SHP77 treated with DMSO at 0.1 percent for 48 hours (cell line): ENCODE measurements at regions not wholly inside any gene's neighbourhood (a gene's known extent, or its start where the extent isn't known, plus 50 kb on each side); places are given as distances from the start of the nearest gene placed in this dataset.
"Not testable (repeated sequence)": the region's sequence is repeated elsewhere in the genome, so short reads cannot be mapped to it uniquely, and the experiment has no call there.

Experiments used
- DNase-seq: peaks from one replicate; lab custom pipeline; 2025; lab: John Stamatoyannopoulos, UW

DNA sequence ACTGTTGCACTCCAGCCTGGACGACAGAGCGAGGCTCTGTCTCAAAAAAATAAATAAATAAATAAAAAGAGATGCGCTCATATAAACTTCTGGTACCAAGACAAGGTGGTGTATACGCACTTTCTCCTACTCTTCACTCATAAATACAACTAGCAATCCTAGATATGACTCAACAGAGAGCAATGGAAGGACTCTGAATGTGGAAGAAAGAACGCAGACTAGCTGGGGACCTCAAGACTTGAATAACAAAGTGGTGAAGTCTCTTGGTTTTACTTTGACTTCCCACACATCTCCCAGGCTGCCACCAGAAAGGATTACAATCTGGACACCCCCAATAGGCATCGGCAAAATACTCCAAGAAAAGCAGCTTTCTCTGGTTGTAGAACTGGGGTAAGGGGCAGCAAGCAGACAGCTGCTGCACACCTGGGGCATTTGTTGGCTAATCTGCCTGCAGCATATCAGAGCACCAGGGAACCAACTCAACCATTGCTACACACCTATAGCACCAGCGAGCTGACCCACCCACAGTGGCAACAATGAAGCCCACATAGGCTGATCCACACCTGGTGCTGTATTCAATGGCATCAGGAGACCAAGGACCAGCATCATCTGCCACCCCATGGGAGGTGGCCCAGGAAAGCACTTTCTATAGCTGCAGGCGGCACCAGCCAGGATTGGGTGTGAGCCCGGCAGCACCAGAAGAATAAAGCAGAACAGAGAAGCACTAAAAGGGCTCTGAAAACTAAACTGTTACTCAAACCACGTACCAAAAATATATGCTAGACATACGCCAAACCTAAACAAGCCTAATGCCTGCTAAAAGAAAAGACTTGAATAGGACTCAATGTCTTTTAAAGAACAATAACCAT is 1231.7 kb upstream of the TMEM132C start:
- no peak for DNase-seq

DNA sequence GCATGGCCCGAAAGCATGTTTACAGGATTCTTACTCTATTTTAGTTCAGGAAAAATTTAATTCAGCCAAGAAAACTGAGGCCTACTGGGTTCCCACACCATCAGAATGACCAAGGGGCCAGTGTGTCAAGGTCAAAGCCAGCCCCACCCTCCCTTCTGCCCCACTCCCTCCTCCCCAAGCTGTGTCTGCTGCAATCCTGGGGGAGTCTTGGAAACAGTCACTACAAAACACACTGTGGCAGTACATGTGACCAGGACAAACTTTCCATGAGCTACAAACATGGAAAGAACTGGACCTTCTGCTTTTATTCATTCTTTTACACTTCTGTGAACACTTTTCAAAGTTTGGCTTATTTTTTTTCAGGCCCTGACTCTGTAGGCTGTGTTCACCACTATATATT is 1228.8 kb upstream of the TMEM132C start:
- DNase-seq = no peak

DNA sequence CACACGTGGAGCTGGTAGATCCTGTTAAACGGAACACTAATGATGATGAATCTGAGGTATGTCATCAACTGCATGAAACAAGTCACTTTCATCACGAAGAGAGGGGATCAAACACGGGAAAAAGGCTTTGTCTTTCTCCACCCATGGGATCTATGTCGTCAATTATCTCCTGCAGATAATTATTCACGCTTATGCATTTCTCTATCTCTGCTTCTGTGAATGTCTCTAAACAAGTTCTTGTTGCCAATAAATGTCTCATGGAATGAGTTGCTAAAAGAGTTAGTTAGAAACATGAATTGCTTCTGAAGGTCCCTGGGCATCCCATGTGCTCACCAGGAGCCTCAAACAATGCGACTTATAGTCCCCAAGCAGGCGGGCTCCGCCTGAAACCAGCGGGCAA is 1228.2 kb upstream of the TMEM132C start:
- DNase-seq = no peak

DNA sequence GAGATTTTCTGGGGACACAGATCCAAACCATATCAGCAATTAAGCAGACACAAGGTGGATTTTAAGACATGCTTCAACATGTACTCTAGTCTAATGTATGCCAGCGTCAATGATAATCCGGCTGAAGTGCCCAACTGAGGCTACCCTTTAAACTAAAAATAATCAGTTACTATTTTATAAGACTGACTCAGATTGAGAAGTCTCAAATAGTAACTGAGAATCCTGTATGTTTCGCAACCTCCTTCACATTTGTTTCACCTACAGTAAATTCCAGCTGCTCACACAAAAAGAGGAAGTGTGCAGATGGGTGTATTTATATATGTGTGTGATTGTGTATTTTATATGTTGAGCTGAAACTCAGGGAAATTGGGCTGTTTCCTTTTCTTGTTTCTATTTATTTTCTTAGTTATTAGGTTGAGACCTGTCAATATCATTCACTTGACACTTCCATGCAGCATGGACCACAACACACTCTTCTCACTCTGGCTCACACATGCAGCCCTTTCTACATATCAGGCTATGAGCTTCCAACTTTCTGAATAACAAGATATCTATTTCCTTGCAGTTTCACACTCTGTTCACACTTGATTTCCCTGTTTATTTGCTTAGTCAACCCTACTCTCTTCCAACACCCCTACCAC is 1224.9 kb upstream of the TMEM132C start:
- no peak for DNase-seq

DNA sequence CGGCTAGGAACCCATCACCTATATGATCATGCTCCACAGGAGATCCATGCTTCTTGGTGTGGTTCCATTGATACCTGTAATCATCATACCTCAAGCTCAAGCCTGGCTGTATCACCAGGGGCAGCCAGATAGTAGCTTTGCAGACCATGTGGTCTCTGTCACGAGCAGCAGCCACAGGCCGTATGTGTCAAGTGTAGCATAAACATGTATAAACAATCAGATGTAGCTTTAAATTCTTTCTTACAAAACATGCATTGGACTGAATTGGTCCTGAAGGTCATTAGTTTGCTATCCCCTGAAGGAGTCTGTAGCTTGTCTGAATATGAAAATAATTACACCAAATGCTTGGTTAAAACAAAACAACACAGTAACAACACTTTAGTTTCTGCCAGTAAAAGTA is 1223.2 kb upstream of the TMEM132C start:
- DNase-seq = no peak

DNA sequence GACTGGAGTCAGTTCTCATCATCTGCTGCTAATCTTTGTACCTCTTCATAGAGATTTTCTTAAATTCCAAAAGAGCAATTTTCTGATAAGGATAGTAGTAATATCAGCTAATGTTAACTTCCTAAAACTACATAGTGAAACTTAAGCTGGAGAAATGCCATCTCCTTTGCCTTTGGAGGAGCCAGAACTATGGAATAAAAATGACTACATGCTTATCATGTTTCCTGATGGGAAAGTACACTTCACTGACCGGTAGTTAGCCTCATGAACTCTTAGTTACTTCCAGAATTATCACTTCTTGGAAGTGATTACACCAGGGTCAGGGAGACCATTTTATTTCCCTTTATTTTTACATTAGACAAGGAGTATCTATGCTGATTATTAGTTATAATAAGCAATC is 1222.1 kb upstream of the TMEM132C start:
- no peak for DNase-seq

DNA sequence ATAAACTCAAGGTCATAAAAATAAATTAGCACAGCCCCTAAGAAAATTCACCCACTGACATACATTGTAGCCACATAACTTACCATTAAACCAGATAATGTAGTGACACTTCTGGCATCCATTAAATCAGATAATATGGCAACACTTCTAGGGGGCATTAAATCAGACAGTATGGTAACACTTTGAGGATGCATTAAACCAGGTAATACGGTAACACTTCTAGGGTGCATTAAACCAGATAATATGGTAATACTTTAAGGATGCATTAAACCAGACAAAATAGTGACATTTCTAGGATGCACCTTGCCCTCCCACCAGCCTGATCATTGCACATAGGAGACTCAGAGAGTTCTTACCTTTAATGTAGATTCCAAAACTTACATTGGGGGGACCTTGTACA is 1220.5 kb upstream of the TMEM132C start:
- no peak for DNase-seq

DNA sequence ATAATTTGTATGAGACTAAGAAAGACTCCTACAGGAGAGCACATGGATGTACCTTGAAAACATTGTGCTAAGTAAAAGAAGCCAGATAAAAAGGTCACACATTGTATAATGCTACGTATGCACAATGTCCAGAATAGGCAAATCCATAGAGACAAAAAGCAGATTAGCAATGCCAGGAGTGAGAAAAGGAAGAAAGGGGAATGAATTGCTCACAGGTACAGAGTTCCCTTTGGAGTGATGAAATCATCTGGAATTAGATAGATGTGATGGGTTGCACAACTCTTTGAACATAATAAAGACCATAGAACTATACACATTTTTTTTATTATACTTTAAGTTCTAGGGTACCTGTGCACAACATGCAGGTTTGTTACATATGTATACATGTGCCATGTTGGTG is 1218.9 kb upstream of the TMEM132C start:
- no peak for DNase-seq

DNA sequence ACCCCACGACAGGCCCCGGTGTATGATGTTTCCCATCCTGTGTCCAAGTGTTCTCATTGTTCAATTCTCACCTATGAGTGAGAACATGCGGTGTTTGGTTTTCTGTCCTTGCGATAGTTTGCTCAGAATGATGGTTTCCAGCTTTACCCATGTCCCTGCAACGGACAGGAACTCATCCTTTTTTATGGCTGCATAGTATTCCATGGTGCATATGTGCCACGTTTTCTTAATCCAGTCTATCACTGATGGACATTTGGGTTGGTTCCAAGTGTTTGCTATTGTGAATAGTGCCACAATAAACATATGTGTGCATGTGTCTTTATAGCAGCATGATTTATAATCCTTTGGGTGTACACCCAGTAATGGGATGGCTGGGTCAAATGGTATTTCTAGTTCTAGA is 1218.4 kb upstream of the TMEM132C start:
- DNase-seq = not testable (repeated sequence)

DNA sequence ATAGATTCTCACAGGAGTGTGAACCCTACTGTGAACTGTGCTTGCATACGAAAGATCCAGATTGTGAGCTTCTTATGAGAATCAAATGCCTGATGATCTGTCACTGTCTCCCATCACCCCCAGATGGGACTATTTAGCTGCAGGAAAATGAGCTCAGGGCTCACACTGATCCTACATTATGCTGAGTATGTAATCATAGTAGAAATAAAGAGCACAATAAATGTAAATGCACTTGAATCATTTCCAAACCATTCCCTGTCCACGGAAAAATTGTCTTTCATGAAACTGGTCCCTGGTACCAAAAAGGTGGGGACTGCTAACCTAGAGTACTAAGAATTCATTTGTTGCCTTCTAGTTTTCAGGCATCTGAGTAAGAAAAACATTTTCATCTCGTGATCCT is 1215.8 kb upstream of the TMEM132C start:
- DNase-seq = no peak

DNA sequence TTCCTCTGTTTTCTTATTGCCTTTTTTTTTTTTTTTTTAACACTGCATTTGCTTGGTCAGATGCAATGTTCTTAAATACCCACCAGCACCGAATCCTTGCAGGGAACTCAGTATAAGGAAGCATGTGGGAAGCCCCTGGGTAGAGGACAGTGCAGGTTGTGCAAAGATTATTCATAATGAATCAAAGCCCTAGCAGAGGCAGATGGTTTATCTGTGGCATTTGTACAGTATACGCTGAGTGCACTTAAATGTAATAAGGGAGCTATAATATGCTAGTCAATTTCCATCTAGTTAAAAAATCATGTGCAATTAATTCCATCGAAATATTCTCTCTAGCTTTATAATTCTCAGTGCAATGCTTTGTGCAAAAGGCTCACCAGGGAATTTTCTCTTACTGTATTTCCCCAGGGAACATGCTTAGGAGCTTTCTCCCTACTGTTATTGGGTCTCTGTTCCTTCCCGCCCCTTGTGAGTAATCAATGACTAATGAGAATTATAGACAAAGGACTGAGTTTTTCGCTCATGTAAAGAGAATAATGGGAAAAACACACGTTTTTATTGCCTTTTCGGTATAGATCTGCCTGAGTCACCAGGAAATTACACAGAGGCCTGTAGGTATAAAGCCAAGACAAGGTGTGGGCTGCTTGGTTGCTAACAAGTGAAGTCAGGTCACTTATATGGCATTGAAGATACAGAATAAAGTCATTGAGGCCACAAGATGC is 1214.3 kb upstream of the TMEM132C start:
- no peak for DNase-seq

DNA sequence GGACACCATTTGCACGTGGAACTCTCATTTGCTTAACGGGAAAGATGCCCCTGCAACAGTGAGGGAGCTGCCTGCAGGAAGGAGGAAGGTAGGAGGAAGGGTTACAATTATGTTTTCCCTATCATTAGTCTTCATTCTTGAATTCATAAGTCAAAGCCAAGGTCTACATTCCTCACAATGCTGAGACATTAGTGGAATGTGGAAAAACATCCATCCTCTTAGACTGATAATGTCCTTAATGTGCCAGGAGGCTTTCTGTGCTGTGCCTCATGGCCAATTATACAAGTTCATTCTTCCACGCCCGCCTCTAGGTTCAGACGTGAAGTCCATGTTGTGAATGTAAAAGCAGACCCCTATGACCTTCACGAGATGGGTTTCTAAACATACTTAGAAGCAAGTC is 1212.4 kb upstream of the TMEM132C start:
- no peak for DNase-seq

DNA sequence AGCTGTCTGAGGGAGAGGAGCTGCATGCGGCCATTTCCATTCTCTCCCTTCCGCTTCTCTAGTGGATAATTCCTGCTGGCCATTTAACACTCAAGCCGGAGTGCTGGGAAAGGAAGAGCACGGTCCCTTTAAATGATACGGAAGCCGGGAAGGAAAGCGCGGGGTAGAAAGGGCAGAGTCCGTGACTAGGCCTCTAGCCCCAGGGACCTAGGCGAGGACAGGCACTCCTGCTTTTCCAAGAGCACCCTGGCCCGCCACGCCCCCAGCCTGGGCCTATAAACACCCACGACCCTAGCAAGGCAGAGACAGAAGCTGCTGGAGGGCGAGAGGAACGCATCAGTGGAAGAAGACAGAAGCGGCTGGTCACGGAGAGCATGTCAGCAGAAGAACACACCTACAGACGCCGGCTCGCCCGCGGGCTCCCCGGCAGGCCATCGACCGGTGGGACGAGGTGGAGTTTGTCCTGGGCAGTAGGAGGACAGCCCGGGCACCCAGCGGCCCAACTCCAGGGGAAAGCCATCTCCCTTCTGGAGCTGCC is 1206.6 kb upstream of the TMEM132C start:
- peak; percentile 97 for DNase-seq

DNA sequence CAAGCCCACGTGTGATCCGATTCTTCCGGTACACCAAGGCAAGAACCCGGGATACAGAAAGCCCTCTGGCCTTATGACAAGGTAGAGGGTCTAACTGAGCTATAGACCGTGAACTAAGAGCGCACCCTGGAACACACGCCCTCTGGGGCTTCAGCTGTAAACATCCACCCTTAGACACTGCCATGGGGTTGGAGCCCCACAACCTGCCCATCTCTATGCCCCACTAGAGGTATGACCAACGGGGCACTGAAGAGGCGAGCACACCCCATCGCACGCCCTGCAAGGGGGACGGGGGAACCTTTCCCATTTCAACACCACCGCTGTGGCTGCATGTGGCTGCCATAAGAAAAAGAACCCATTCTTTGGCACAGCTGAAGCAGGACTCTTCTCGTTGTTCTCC is 1206.0 kb upstream of the TMEM132C start:
- no peak for DNase-seq

DNA sequence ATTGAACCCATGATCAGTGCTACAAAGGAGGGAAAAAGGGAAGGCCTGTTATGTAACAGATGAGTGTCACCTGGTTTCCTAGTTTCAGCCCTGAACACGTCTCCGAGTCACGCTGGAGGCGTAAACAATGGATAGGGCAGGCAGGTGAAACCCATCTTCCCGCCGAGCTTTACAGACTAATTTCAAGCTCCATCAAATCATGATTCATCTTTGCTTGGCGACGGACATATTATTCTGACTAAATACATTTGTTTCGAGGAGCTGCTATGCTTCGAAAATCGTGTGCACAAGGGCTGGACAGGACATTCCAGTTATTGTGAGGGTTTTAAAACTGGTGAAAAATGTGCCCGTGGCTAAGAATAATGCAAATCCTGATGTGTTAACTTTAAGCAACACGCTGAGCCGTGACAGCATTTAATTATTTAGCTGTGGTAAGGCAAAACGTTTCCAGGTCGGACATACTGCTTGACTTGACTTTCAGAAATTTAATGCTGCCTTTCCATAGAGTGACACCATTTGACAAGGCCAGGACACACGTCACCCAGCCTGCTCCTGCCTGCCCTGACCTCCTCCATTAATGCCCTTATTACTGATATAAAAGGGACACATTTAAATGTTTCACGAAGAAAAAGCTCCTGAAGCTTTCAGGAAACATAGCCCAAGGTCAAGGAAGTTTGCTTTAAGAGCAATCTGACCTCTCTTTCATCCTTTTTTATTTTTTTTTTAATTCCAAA is 1203.5 kb upstream of the TMEM132C start:
- DNase-seq = peak; percentile 9

DNA sequence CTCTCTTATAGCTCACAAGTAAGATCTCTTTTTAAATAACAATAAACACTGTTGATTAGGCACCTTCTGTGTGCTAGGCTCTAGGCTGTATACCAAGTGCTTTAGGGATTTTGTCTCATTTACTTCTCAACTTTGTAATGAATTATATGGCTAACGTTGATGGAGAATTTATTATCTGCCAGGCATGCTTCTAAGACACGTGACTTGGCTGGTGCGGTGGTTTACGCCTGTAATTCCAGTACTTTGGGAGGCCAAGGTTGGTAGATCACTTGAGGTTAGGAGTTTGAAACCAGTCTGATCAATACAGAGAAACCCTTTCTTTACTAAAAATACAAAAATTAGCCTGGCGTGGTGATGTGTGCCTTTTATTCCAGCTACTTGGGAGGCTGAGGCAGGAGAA is 1202.8 kb upstream of the TMEM132C start:
- DNase-seq = no peak

DNA sequence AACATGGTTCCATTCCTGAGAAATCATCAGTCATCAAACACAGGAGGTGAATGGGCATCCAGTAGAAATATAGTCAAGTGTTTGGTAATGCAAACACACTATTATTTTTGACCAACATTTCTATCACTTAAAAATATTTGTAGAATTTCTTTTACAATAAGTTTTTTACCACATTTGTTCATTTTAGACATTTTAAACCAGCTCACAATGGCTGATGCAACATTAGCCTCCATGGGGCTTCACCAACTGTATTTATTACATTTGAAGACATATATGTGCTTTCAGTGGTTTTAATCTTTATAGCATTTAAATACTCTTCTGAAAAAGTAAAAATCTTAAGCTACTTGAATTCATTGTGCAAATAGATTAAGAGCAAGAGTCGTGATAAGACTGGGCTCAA is 1201.4 kb upstream of the TMEM132C start:
- no peak for DNase-seq

DNA sequence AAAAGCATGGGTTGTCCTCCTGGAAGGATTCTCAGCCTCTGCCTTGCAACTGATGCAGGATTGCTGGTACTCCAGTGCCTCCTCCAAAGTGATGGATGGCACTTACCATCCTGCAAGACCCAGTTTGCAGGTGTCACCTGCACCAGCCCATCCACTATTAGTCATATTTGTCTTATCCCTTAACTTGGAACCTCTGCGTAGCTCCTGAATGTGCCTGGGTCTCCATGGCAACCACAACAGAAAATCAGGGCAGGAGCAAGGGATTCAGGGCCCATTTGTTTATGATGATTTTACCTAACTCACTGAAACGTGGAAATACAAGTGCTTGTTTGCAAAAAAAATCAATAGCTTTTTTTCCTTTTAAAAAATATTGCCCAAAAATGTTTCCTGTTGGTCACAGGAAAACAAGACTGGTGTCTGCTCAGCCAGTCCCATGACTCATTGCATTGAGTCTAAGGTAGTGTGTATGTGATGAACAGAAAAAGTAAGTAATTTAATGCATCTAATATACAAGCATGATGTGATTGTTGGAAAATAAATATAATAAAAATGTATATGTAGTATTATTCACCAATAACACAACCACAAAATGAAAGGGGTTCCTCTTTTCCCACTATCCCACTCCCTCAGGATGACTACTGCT is 1196.3 kb upstream of the TMEM132C start:
- DNase-seq = no peak

DNA sequence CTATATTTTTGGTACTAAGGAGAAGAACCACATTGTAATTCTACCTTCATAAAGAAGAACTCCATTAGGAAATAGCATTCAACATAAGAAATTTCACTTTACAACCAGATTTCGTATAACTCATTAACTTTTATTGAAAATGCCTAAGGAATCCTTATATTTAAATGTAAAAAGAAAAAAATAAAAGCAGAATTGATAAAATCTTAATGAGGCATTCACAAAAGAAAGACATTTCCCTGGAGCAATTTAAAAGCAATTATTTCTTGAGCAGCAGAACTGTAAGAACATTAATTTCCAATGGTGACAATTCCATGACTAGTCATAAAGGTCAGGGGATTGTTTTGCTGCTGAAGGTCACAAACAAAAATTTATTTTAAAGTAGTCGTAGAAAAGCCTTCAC is 1192.8 kb upstream of the TMEM132C start:
- DNase-seq = no peak

DNA sequence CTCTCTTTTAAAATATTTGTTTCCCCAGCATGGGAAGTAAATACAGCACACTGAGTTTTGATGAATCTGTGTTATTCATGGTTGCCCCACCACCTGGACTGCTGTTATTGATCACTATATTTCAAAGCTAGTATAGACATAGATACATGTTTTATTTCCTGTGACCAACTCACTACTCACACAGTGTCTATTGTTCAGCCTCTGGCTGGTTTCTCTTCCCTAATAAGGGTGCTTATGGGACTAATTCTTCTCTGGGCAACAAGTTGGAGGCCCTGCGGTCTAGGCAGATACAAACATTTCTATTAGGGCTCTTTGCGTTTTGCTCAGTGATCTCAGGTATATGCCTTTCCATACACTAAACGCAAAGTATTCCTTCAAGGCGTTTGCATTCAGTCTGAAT is 1191.0 kb upstream of the TMEM132C start:
- no peak for DNase-seq

DNA sequence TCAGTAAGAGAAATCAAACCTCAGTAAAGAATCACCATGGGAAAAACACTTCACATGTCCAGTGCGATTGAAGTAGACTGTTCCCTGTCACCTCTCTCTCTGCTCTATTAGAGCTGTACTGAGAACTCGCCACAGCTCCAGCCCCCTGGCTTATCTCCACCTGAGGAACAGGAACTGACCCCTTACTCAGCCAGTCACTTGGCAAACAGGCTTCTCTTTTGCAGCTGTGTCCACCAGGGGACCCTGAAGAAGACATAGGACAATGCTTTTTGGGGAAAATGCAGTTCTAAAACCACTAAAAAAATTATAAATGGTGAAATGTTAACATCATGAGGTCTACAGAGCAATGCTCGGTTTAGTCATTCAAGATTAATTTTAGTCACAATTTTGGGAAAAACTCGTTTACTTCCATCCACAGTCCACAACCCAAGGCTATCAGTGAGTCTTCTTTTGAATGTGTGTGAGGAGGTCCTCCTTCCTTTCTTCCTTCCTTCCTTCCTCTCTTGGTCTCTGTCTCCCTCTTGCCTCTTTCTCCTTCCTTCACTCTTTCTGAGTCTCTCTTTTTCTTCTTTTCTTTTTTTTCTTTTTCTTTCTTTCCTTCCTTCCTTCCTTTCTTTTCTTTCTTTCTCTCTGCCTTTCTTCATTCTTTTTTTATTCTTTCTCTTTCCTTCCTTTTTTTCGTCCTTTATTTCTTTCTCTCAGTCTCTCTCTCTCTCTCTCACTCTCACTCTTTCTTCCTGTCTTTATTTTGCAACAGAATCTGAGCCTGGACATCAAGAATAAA is 1189.5 kb upstream of the TMEM132C start:
- DNase-seq = no peak
